Omental fat pad (tissue), 3 donors: ENCODE measurements at regions not wholly inside any gene's neighbourhood (a gene's known extent, or its start where the extent isn't known, plus 50 kb on each side); places are given as distances from the start of the nearest gene placed in this dataset.

ENCODE experiments used
- ATAC-seq: fragments of 150-250 bp; one replicate; pipeline ENCODE4 v1.9.1; 2016; ENCODE audit warnings: mild to moderate bottlenecking, moderate library complexity; ENCODE audit not compliant: low FRiP score
- DNase-seq: peaks from one replicate; pipeline ENCODE4 v3.0.0-alpha.2; 2019; ENCODE audit warnings: low spot score
- CTCF ChIP-seq, 3 donors: fragments of 450-650 bp; IDR thresholded peaks; one replicate each; pipeline ENCODE4 v1.5.1; 2016 to 2017; ENCODE audit warnings: antibody characterized with exemption in 3 of 3, mild to moderate bottlenecking in 3 of 3, moderate library complexity in 2 of 3

GRCh38 chr1:55362558-55362957 lies 147.4 kb upstream of the USP24 start:
- no peak for TF ChIP-seq CTCF (IDR thresholded peaks at IDR 0.05)
- no peak for ATAC-seq
- DNase-seq, result no peak

- DNase-seq (no peak), ATAC-seq (no peak)
- TF ChIP-seq CTCF (IDR thresholded peaks at IDR 0.05), result no peak
Measured at GRCh38 chr1:55359611-55360010, 144.4 kb upstream of the USP24 start.

DNA sequence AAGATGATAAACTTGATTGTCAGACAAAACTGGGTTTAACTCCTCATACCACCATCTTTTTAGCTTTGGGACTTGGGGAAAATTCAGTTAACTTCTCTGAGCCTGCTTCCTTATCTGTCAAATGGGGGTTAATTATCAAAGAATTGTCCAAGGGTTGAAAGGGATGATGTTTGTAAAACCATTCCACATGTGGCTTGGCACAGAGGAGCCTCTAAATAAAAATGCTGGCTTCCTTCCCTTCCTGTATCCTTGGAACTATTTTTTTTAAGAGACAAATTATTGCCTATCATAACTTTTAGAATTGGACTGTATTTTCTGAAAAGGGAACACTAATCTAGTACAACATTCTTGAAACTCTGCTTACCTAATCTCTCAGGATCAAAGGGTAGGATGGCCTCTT lies 143.4 kb upstream of the USP24 start:
- ATAC-seq, result no peak
- no peak for DNase-seq
- TF ChIP-seq CTCF (IDR thresholded peaks at IDR 0.05), result no peak

- DNase-seq, result no peak
- no peak for ATAC-seq
- no peak for TF ChIP-seq CTCF (IDR thresholded peaks at IDR 0.05)
Measured at GRCh38 chr1:55355549-55355948, 140.4 kb upstream of the USP24 start.

DNA sequence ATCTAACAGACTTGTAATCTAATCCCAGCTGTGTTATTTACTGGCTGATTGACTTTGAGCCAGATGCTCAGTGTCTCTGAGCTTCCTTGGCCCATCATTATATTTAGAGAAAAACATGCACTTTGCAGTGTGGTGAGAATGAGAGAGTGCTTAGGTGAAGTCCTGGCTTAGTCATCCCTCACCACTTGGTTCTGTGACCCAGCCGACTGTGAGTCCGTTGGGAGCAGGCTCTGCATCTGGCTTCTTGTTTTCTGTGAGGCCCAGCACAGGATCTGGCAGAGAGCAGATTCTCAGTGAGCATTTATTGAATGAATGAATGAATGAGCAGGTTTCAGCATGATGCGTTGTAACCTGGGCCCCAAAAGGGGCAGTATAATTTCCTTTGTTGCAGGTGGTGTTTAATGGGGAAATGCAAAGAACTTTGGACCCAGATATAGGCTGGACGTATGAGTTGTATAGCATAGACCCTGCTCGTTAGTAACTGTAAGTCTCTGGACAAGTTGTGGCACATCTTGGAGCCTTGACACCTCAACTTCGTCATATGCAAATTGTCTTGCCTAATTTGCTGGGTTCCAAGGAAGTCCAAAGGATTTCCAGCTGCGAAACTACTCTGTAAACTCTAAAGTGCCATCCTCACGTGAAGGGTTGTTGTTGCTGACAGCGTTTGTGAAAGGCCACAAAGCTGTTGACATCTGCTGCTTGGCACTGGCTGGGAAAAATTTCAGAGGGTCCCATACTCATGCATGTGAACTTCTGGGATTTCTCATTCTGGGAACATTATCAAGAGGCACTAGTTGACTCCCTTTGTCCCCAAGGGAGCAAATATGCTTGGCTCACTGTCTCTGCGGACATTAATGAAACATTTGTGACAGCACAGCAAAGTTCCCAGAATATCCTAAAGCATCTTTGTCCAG lies 138.8 kb upstream of the USP24 start:
- DNase-seq, result no peak
- no peak for TF ChIP-seq CTCF (IDR thresholded peaks at IDR 0.05)
- ATAC-seq, result no peak

- ATAC-seq (no peak), DNase-seq (no peak)
- no peak for TF ChIP-seq CTCF (IDR thresholded peaks at IDR 0.05)
Measured at GRCh38 chr1:55352811-55353180, 137.6 kb upstream of the USP24 start.
